IPS DF 6.9 (cell line): ENCODE measurements at regions not wholly inside any gene's neighbourhood (a gene's known extent, or its start where the extent isn't known, plus 50 kb on each side); places are given as distances from the start of the nearest gene placed in this dataset.

Experiments used
- DNase-seq: peaks from one replicate; pipeline ENCODE4 v3.0.0-alpha.2; 2013; ENCODE audit warnings: low read depth, low spot score
- H3K27ac ChIP-seq: one replicate; pipeline ENCODE4 v1.5.1; 2013; ENCODE audit warnings: low read length, control low read depth
- H3K27me3 ChIP-seq: 2 replicates; pipeline ENCODE4 v1.6.1; 2013; ENCODE audit warnings: mild to moderate bottlenecking, low read length; ENCODE audit not compliant: control insufficient read depth, insufficient read depth
- H3K36me3 ChIP-seq: 2 replicates; pipeline ENCODE4 v1.6.1; 2013; ENCODE audit warnings: low read length; ENCODE audit not compliant: control insufficient read depth, insufficient read depth
- H3K4me1 ChIP-seq: 2 replicates; pipeline ENCODE4 v1.6.1; 2013; ENCODE audit warnings: low read length; ENCODE audit not compliant: control insufficient read depth, insufficient read depth
- H3K4me3 ChIP-seq: 2 replicates; pipeline ENCODE4 v1.5.1; 2013; ENCODE audit warnings: mild to moderate bottlenecking, low read length
- H3K9me3 ChIP-seq: 2 replicates; pipeline ENCODE4 v1.6.1; 2013; ENCODE audit warnings: low read length, inconsistent platforms; ENCODE audit not compliant: control insufficient read depth, insufficient read depth
- WGBS: extraction: QIAGEN DNeasy Blood & Tissue Kit; methylation state at CpG from one replicate; pipeline ENCODE4 v1.1.7; 2013; ENCODE audit warnings: mixed read lengths, missing lambda C conversion rate; ENCODE audit not compliant: insufficient read length, insufficient coverage; 5-methylcytosine and 5-hydroxymethylcytosine counted together

DNA sequence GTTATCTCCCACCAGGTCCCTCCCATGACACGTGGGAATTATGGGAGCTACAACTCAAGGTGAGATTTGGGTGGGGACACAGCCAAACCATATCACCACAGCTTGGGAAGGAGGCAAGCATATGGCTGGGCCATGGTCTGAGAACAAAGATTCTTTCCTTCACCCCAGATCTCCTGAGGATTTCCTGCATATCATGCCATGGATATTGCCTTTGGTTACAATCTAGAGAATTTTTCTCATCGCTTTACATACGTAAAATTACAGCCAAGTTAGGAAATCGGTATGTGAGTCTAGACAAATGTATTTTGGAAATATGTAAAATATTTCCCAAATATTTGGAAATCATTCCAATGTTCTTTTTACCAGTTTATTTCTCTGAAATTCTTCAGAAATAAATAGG, 398.3 kb downstream of the RFC3 start:
- DNase-seq: no peak
- Histone ChIP-seq H3K4me3 (no peak overlapping the region), H3K4me1 (no peaks in the 10 kb centered on the region), H3K27ac (no peak overlapping the region), H3K27me3 (peaks cover 1% of the 10 kb centered on the region; the same call in 1 of the 2 replicates), H3K9me3 (no peaks in the 10 kb centered on the region), H3K36me3 (no peaks in the 10 kb centered on the region)
- WGBS: no CpG with 5 or more reads among the region's 4 CpGs

DNA sequence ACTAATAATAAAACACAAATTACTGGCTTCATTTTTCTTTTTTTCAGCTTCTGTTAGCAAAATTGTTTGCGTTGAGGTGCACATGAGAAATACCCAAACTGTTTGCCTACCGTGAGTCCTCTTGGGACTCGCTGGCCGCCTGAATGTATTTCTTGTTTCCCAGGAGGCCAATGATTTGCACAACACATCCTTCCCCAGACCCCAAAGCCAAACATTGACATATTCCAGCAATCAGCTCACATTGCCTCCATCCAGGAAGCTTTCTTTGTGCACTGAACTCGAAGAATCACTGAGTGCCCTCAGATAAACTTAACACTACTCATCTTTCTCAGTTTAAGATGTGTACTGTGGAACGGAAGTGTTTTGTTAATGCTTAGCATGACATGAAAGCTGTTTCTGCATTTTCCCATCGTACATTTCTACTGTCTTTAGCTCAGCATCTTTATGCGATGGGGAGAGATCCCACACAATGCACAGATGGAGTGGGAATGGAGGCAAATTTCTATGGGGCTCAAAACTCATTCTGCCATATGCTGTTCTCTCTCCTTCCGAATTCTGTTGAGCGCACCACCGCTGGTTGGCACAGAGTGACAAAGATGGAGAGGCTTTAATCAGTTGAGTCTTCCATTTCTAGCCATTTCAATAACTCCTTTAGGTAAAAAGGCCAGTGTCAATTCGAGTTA, 399.5 kb downstream of the RFC3 start:
- Histone ChIP-seq H3K9me3 (no peaks in the 10 kb centered on the region), H3K27me3 (peaks cover 1% of the 10 kb centered on the region; the same call in 1 of the 2 replicates), H3K27ac (no peak overlapping the region), H3K4me3 (no peak overlapping the region), H3K4me1 (no peaks in the 10 kb centered on the region), H3K36me3 (no peaks in the 10 kb centered on the region)
- no peak for DNase-seq
- no CpG with 5 or more reads among the region's 12 CpGs for WGBS

DNA sequence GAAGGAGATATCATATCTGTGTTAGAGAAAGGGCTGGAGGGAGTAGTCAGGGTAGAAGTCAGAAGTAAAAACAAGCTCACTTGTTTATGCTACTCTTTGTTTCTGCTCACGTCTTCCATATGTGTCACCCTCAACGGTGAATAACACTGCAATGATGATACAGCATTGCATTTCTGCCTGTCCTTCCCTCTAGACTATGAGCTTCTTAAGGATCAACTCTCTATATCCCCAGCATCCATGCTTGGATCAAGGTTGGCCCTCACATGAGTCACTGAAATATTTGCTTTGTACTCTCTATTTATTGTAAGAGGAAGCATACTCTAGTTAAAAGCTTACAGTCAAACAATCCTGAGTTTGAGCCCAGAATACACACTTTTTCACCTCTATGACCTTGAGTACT, 406.0 kb downstream of the RFC3 start:
- DNase-seq: no peak
- H3K4me3 ChIP-seq: no peak overlapping the region
- WGBS: no CpG with 5 or more reads among the region's 2 CpGs
- H3K4me1 ChIP-seq: no peaks in the 10 kb centered on the region
- no peak overlapping the region for H3K27ac ChIP-seq
- no peaks in the 10 kb centered on the region for H3K36me3 ChIP-seq
- peaks cover 1% of the 10 kb centered on the region; the same call in 1 of the 2 replicates for H3K27me3 ChIP-seq
- no peaks in the 10 kb centered on the region for H3K9me3 ChIP-seq

DNA sequence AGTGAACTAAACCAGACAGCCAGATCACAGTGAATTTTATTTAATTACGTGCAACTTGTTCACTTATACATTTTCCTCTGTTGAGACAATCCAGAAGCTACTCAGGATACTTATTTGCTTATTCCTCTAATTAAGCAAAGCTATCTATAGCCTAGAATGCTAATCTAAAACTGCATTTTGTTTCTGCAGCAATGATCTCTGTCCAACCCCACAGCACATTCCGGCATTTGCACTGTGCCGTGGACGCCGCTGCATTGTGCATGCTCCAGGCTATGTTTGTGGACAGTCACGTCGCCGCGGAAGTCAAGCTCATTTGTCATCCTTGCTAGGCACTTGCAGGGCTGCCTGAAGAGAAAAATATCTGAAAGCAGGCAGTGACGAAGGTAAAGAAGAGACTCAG, 406.9 kb downstream of the RFC3 start:
- Histone ChIP-seq H3K4me3 (no peak overlapping the region), H3K27me3 (peaks cover 1% of the 10 kb centered on the region; the same call in 1 of the 2 replicates), H3K36me3 (no peaks in the 10 kb centered on the region), H3K9me3 (no peaks in the 10 kb centered on the region), H3K27ac (no peak overlapping the region), H3K4me1 (no peaks in the 10 kb centered on the region)
- WGBS: no CpG with 5 or more reads among the region's 10 CpGs
- DNase-seq: no peak

DNA sequence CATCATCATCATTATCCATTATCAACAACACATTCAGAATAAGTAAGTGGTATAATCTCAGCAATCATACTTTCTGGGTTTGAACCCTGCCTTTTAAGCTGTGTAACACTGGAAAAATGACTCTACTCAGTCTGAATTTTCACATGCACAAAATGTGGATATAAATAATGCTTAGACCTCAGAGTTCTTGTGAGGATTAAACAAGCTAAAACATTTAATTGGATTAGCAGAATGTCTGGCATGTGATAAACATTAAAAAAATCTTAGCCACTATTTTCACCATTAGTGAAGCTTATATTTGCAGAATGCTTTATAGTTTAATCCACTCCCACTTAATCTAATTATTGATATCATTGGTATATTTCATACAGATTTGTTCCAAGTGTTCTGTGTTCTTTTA, 412.3 kb downstream of the RFC3 start:
- no peaks in the 10 kb centered on the region for H3K9me3 ChIP-seq
- H3K4me1 ChIP-seq: no peaks in the 10 kb centered on the region
- no peak overlapping the region for H3K4me3 ChIP-seq
- H3K27me3 ChIP-seq: no peaks in the 10 kb centered on the region
- H3K36me3 ChIP-seq: no peaks in the 10 kb centered on the region
- no peak for DNase-seq
- no peak overlapping the region for H3K27ac ChIP-seq

DNA sequence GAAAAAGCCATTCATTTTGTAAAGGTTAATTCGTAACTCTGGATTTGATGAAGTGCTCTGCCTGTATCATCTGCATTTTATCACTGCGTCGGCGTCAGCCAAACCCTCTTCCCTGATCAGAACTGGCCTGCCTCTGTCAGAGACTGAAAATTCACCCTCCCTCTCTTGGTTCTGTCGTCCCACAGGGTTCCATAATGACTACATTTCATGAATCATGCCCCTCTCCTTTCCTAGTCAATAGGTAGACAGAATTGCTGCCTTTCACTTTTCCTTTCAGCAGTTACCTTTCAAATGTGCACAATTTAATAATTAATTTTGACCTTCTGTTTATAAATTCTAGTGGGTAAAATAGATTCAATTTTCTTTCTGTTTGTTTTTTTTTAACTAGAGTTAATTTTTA, 423.4 kb downstream of the RFC3 start:
- Histone ChIP-seq H3K27me3 (no peaks in the 10 kb centered on the region), H3K27ac (no peak overlapping the region), H3K4me1 (no peaks in the 10 kb centered on the region), H3K4me3 (no peak overlapping the region), H3K9me3 (no peaks in the 10 kb centered on the region), H3K36me3 (no peaks in the 10 kb centered on the region)
- no CpG with 5 or more reads among the region's 5 CpGs for WGBS
- no peak for DNase-seq

DNA sequence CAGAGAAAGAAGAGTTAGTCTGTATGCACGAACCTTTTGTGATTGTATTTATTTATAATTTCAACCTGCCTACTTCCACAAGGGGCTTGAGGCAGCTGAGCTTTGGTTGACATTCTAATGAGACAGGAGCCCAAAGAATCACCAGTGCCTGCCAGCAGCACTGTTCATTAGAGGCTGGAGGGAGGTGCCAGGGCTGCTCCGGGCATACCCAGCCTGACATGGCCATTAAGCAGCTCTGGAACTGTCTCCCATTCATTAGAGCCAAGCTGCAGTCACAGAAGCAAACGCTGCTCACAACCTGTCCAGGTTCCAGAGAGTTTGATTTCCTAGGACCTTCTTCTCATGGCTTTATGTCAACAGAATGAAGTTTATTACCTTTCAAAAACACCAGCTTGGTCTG, 425.5 kb downstream of the RFC3 start:
- Histone ChIP-seq H3K36me3 (no peaks in the 10 kb centered on the region), H3K27ac (no peak overlapping the region), H3K4me1 (no peaks in the 10 kb centered on the region), H3K27me3 (no peaks in the 10 kb centered on the region), H3K9me3 (no peaks in the 10 kb centered on the region), H3K4me3 (no peak overlapping the region)
- WGBS: no CpG with 5 or more reads among the region's 3 CpGs
- no peak for DNase-seq

DNA sequence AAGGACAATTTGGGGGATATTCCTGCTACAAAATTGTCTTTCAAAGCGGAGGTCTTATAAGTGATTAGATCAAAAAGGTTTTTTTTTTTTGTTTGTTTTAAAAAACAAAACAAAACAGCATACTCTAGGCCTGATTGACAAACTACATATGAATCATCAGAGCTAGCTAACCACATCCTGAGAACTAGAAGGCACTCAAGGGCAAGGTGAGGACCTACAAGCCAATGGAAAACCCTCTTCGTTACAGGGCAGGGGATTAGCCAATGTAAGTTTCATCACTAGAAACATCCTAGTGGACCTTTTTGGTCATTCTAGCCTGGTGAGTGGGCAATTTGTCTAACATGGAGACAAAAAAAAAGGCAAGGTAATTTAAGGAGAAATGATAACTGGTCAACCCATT, 428.6 kb downstream of the RFC3 start:
- no CpG with 5 or more reads among the region's 2 CpGs for WGBS
- no peaks in the 10 kb centered on the region for H3K36me3 ChIP-seq
- H3K27me3 ChIP-seq: no peaks in the 10 kb centered on the region
- no peak for DNase-seq
- H3K9me3 ChIP-seq: no peaks in the 10 kb centered on the region
- no peak overlapping the region for H3K27ac ChIP-seq
- H3K4me3 ChIP-seq: no peak overlapping the region
- H3K4me1 ChIP-seq: no peaks in the 10 kb centered on the region

DNA sequence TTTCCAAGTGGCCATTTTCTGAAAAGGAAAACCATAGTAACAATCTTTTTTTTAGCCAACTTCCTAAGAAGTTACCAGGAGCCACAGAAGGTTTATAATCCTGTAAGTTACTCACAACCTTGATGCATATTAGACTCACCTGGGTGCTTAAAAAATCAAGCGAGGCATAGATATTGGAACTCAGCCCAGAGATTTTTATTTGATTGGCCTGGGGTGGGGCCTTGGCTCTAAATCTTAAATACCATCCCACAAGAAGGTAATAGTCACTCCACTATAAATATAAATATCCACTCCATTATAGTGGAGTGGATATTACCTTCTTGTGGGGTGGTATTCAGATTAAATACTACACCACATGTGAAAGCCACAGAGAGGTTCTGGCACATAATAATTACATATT, 429.6 kb downstream of the RFC3 start:
- H3K4me1 ChIP-seq: no peaks in the 10 kb centered on the region
- H3K27me3 ChIP-seq: no peaks in the 10 kb centered on the region
- no peak overlapping the region for H3K27ac ChIP-seq
- no peaks in the 10 kb centered on the region for H3K9me3 ChIP-seq
- no peaks in the 10 kb centered on the region for H3K36me3 ChIP-seq
- H3K4me3 ChIP-seq: no peak overlapping the region
- WGBS: no CpG with 5 or more reads among the region's 1 CpG
- DNase-seq: no peak

DNA sequence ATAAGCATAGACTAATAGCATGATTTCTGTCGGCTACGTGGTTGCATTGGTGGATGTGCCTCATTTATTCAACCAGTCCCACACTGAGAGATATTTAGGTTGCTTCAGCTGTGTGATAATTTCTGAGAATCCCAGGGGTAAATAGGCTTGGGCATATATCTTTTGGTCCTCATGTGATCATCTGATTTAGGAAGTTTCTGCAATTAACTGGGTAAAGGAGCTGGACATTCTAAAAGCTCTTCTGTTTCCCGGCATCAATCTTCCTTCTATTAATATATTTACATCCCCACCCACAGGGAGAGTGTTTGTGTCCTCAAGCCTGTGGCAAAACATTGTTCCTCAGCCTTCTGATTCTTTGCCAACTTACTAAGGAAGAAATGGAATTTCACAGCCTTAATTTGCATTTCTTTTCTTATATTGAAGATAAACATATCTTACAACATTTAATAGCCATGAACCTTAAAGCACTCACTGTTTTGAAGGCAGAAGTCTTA, 431.6 kb downstream of the RFC3 start:
- Histone ChIP-seq H3K9me3 (no peaks in the 10 kb centered on the region), H3K27ac (no peak overlapping the region), H3K4me3 (no peak overlapping the region), H3K4me1 (no peaks in the 10 kb centered on the region), H3K27me3 (no peaks in the 10 kb centered on the region), H3K36me3 (no peaks in the 10 kb centered on the region)
- WGBS: no CpG with 5 or more reads among the region's 3 CpGs
- no peak for DNase-seq

DNA sequence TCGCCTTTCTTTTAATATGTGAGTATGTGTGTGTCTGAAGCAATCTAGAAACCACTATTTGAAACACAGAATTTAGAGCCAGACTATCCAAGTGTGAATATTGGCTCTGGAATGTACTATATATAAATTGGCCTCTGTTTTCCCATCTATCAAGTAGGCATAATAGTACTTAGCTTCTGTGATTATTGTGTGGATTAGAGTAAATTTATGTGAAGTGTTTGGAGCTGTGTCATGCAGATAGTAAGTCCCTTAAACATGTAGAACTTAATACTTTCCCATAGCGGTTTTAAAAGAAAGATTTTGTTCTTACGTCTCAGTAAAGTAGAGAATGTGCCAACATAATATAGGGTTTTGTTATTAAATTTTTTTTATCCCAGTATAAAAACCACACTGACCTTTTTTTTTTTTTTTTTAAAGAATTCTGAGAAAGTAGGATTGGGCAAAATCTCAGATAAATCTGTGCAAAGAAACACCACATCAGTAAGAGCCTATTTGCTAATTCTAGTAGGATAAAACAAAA, 432.3 kb downstream of the RFC3 start:
- no peak overlapping the region for H3K27ac ChIP-seq
- H3K36me3 ChIP-seq: no peaks in the 10 kb centered on the region
- no peaks in the 10 kb centered on the region for H3K9me3 ChIP-seq
- H3K4me3 ChIP-seq: no peak overlapping the region
- WGBS: no CpG with 5 or more reads among the region's 3 CpGs
- no peaks in the 10 kb centered on the region; the same call in 1 of the 2 replicates for H3K27me3 ChIP-seq
- H3K4me1 ChIP-seq: no peaks in the 10 kb centered on the region
- DNase-seq: no peak
